ENCODE measurements at regions not wholly inside any gene's neighbourhood (a gene's known extent, or its start where the extent isn't known, plus 50 kb on each side); places are given as distances from the start of the nearest gene placed in this dataset.

DNA sequence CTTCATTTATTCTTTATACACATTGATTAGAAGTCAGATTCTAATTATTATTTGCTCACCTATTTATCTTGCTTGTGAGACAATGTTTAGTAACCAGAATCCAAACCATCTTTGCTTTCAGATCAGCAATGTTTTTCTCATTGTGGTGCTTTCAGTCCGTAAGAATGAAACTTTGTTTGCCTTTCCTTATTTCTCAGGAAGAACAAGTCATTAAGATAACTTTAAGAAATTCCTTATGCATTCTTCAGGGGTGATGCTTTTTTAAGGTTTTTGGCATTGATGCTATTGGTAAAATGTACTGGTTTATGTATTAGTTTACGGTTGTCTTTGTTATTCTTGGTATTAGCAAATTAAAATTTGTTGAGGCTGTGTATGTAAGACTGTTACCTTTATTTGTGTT, 120.8 kb upstream of the POU1F1 start:
- TF ChIP-seq, protein P1, sequence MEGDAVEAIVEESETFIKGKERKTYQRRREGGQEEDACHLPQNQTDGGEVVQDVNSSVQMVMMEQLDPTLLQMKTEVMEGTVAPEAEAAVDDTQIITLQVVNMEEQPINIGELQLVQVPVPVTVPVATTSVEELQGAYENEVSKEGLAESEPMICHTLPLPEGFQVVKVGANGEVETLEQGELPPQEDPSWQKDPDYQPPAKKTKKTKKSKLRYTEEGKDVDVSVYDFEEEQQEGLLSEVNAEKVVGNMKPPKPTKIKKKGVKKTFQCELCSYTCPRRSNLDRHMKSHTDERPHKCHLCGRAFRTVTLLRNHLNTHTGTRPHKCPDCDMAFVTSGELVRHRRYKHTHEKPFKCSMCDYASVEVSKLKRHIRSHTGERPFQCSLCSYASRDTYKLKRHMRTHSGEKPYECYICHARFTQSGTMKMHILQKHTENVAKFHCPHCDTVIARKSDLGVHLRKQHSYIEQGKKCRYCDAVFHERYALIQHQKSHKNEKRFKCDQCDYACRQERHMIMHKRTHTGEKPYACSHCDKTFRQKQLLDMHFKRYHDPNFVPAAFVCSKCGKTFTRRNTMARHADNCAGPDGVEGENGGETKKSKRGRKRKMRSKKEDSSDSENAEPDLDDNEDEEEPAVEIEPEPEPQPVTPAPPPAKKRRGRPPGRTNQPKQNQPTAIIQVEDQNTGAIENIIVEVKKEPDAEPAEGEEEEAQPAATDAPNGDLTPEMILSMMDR (IDR thresholded peaks at IDR 0.05; ENCODE audit: low read length, missing control alignments), result no peak
- peak; percentile 7 for DNase-seq (ENCODE audit: low read depth)
- H3K4me3 ChIP-seq (replicated peaks; ENCODE audit: low read depth, low read length), result no peak overlapping the region

DNA sequence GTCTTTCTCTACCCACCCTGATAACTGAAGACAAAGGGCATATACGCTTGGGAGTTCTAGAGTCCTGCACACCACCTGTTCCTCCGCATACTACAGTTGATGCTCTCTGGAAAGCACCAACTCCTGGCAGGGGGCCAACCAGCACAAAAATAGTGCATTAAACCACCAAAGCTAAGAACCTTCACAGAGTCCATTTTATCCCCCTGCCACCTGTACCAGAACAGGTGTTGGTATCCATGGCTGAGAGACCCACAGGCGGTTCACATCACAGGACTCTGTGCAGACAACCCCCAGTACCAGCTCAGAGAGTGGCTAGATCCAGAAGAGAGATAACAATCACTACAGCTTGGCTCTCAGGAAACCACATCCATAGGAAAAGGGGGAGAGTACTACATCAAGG, 114.4 kb upstream of the POU1F1 start:
- TF ChIP-seq, protein P1 (IDR thresholded peaks at IDR 0.05; ENCODE audit: low read length, missing control alignments), result no peak
- DNase-seq (ENCODE audit: low read depth), result no peak
- H3K4me3 ChIP-seq (replicated peaks; ENCODE audit: low read depth, low read length), result no peak overlapping the region

DNA sequence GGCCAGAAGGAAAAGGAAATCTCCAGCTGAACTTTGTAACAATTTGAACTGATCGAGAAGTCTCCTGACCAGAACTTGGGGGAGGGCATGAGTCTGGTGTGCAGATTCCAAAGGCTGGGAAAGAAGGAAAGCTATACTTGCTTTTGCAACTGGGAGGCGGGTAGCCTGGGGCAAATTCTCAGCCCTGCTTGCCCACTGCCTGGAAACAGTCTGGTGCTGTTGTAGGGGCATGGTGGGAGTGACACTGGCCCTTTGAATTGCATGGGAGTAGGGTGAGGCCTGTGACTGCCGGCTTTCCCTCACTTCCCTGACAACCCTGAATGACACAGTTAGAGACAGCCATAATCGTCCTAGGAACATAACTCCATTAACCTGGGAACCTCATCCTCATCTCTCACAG, 114.0 kb upstream of the POU1F1 start:
- DNase-seq (ENCODE audit: low read depth), result no peak
- TF ChIP-seq, protein P1 (IDR thresholded peaks at IDR 0.05; ENCODE audit: low read length, missing control alignments), result no peak
- H3K4me3 ChIP-seq (replicated peaks; ENCODE audit: low read depth, low read length), result no peak overlapping the region

DNA sequence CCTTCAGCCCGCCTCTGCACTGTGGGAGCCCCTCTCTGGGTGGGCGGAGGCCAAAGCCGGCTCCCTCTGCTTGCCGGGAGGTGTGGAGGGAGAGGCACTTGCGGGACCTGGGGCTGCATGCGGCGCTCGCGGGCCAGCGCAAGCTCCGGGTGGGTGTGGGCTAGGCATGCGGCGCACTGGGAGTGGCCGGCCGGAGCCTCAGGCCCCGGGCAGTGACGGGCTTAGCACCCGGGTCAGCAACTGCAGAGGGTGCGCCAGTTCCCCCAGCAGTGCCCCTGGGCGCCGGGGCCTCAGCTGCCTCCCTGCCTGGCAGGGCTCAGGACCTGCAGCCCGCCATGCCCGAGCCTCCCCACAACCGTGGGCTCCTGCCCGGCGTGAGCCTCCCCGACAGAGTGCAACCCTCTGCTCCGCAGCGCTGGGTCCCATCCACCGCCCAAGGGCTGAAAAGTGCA, 98.9 kb upstream of the POU1F1 start:
- DNase-seq (ENCODE audit: low read depth), result no peak
- no peak overlapping the region for H3K4me3 ChIP-seq (replicated peaks; ENCODE audit: low read depth, low read length)
- TF ChIP-seq, protein P1 (IDR thresholded peaks at IDR 0.05; ENCODE audit: low read length, missing control alignments), result no peak

DNA sequence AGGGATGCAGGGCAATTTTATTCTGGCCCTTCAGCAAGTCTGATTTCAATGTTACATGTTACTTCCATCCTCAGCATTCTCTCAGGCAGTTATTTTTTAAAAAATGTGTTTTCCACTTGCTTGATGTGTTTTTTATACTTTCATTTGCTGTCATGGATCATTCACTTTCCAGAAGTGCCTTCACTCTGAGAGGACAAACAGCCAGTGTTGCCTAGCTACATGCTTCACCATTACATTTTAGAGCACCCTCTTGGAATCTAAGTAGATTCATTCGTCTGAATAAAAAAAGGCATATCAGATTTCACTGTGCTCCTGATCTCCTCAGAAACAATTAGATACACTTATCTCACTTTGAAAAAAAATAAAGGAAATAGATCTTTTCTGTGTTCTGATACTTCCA, 93.6 kb upstream of the POU1F1 start:
- no peak overlapping the region for H3K4me3 ChIP-seq (replicated peaks; ENCODE audit: low read depth, low read length)
- no peak for DNase-seq (ENCODE audit: low read depth)
- TF ChIP-seq, protein P1 (IDR thresholded peaks at IDR 0.05; ENCODE audit: low read length, missing control alignments), result no peak

DNA sequence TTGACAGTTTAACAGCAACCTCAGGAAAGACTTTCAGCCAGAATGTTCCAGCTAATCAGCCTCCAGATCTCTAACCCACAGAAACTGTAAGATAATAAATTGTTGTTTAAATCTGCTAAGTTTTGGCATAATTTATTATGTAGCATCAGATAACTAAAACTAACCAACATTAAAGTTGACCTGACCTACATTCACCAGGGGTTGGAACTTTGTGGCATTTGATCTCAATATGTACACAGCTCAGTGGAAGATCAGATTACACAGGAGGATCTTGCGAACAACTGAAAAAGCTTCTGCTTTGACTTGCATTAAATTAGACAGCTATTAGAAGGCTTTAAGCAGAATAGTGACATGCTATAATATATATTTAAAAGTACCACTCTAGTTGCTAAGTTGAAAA, 91.4 kb upstream of the POU1F1 start:
- no peak for DNase-seq (ENCODE audit: low read depth)
- TF ChIP-seq, protein P1 (IDR thresholded peaks at IDR 0.05; ENCODE audit: low read length, missing control alignments), result no peak
- no peak overlapping the region for H3K4me3 ChIP-seq (replicated peaks; ENCODE audit: low read depth, low read length)

DNA sequence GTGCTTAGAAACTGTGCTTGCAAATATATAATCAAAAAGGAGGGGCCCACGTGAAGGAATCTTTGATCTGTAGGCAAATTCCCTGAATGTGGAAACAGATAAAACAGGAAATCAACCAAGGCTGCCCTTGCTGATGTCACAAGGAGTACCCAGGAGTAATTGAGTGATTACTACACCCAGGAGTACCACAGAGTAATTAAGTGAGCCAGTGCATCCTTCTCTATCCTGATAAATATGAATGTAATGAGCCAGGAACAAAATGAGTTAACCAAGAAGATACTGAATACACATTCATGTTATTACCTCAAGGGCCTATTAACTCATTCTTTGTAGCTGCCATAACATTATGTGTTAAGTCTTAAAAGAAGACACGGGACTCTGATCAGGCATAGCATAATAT, 87.3 kb upstream of the POU1F1 start:
- TF ChIP-seq, protein P1 (IDR thresholded peaks at IDR 0.05; ENCODE audit: low read length, missing control alignments), result no peak
- no peak overlapping the region for H3K4me3 ChIP-seq (replicated peaks; ENCODE audit: low read depth, low read length)
- DNase-seq (ENCODE audit: low read depth), result no peak
